ENCODE measurements at regions not wholly inside any gene's neighbourhood (a gene's known extent, or its start where the extent isn't known, plus 50 kb on each side); places are given as distances from the start of the nearest gene placed in this dataset.

GRCh38 chr9:99399474-99399873, 177.4 kb downstream of the SEC61B start (continued):
- no peak for TF ChIP-seq CTCF (IDR thresholded peaks at IDR 0.05)
- no peak; the same call in 1 of the 2 replicates for TF ChIP-seq MXI1 (IDR thresholded peaks at IDR 0.05; ENCODE audit: low read depth, low read length)
- TF ChIP-seq USF1 (IDR thresholded peaks at IDR 0.05; ENCODE audit: borderline replicate concordance, low read depth) = no peak
- peak; percentile 19 for TF ChIP-seq CHD2 (IDR thresholded peaks at IDR 0.05; ENCODE audit: low read length, partially characterized antibody)
- TF ChIP-seq RXRA (IDR thresholded peaks at IDR 0.05; ENCODE audit: borderline replicate concordance, low read depth) = no peak
- no peak for TF ChIP-seq JUND (IDR thresholded peaks at IDR 0.05)
- no peak for TF ChIP-seq SIN3A (IDR thresholded peaks at IDR 0.05; ENCODE audit: borderline replicate concordance, low read depth, low read length)

GRCh38 chr9:99400184-99400731, 178.2 kb downstream of the SEC61B start:
- peak; percentile 37 for DNase-seq
- Histone ChIP-seq H3K9me2 (no peaks in the 10 kb centered on the region), H3K79me2 (ENCODE audit: insufficient read depth) (no peaks in the 10 kb centered on the region), H3K4me2 (no peak overlapping the region), H3K27me3 (ENCODE audit: insufficient read depth) (no peaks in the 10 kb centered on the region), H3K36me3 (replicated peaks in 1 of 2; ENCODE audit: control insufficient read depth in 1 of 2, insufficient read depth in 2 of 2, low read length in 1 of 2) (no peaks in the 10 kb centered on the region), H3K9ac (no peak overlapping the region), H4K20me1 (ENCODE audit: insufficient read depth) (no peaks in the 10 kb centered on the region), H3K9me3 (no peaks in the 10 kb centered on the region), H2AFZ (ENCODE audit: low read depth) (no peak overlapping the region), H3K4me3 (ENCODE audit: low read depth in 2 of 2, low read length in 1 of 2) (no peak overlapping the region), H3K27ac (ENCODE audit: low read depth in 2 of 2, low read length in 1 of 2) (peak overlapping the region in 1 of 2 experiments; percentile 90; a peak in 2 of 4 replicates), H3F3A (replicated peaks; ENCODE audit: insufficient read depth) (no peaks in the 10 kb centered on the region), H3K4me1 (ENCODE audit: control insufficient read depth in 1 of 2, insufficient read depth in 2 of 2, low read depth in 1 of 2, low read length in 1 of 2) (peaks cover 0 to 32% of the 10 kb centered on the region in 2 experiments; a peak in 2 of 4 replicates)
- 77% methylated on average over 5 of the region's 5 CpGs for WGBS (ENCODE audit: low lambda C conversion rate)
- CTCF ChIA-PET = interaction anchor here (0.6 to 2.4 kb wide), 7 partner anchors 9 to 423 kb away, joined by 3 to 6 read pairs (median 3); no protein-coding TSS in a partner anchor
- TF ChIP-seq SMC3 (IDR thresholded peaks at IDR 0.05; ENCODE audit: low read depth, low read length) (peak; percentile 6; the same call in 1 of the 2 replicates), NFIC (IDR thresholded peaks at IDR 0.05; ENCODE audit: borderline replicate concordance) (no peak), RAD21 (IDR thresholded peaks at IDR 0.05; ENCODE audit: low read length) (peak; percentile 60), NRF1 (IDR thresholded peaks at IDR 0.05; ENCODE audit: low read depth, low read length) (no peak)
- POLR2A ChIA-PET = interaction anchor here (0.6 to 1.8 kb wide), 4 partner anchors 19 to 79 kb away, joined by 3 to 7 read pairs (median 4); no protein-coding TSS in a partner anchor

GRCh38 chr9:99401680-99402504, 179.8 kb downstream of the SEC61B start:
- TF ChIP-seq FOXJ3 (CRISPR knock-in tag; IDR thresholded peaks at IDR 0.05) (no peak), USF1 (IDR thresholded peaks at IDR 0.05; ENCODE audit: borderline replicate concordance, low read depth) (no peak), TCF12 (IDR thresholded peaks at IDR 0.05) (no peak), GATA2 (CRISPR knock-in tag; IDR thresholded peaks at IDR 0.05) (no peak), TAF1 (IDR thresholded peaks at IDR 0.05; ENCODE audit: borderline replicate concordance, low read depth, low read length) (no peak), CHD2 (IDR thresholded peaks at IDR 0.05; ENCODE audit: low read length, partially characterized antibody) (no peak), RFX5 (IDR thresholded peaks at IDR 0.05; ENCODE audit: low read length) (no peak), SMC3 (IDR thresholded peaks at IDR 0.05; ENCODE audit: low read depth, low read length) (no peak), FOSL2 (IDR thresholded peaks at IDR 0.05; ENCODE audit: borderline replicate concordance, low read depth) (no peak), RXRA (IDR thresholded peaks at IDR 0.05; ENCODE audit: borderline replicate concordance, low read depth) (no peak), YY1 (IDR thresholded peaks at IDR 0.05; ENCODE audit: low read depth) (no peak), ZBTB33 (IDR thresholded peaks at IDR 0.05; ENCODE audit: borderline replicate concordance, low read depth) (no peak), RAD21 (IDR thresholded peaks at IDR 0.05; ENCODE audit: low read length) (no peak)
- Histone ChIP-seq H2AFZ (ENCODE audit: low read depth) (no peak overlapping the region), H3K27ac (ENCODE audit: low read depth in 2 of 2, low read length in 1 of 2) (no peak overlapping the region), H4K20me1 (ENCODE audit: insufficient read depth) (no peaks in the 10 kb centered on the region), H3K9me2 (no peaks in the 10 kb centered on the region), H3K9ac (no peak overlapping the region), H3K36me3 (replicated peaks in 1 of 2; ENCODE audit: control insufficient read depth in 1 of 2, insufficient read depth in 2 of 2, low read length in 1 of 2) (no peaks in the 10 kb centered on the region), H3K9me3 (no peaks in the 10 kb centered on the region), H3K4me3 (ENCODE audit: low read depth in 2 of 2, low read length in 1 of 2) (no peak overlapping the region), H3K4me2 (no peak overlapping the region), H3K27me3 (ENCODE audit: insufficient read depth) (no peaks in the 10 kb centered on the region), H3K79me2 (ENCODE audit: insufficient read depth) (no peaks in the 10 kb centered on the region), H3F3A (replicated peaks; ENCODE audit: insufficient read depth) (no peaks in the 10 kb centered on the region), H3K4me1 (ENCODE audit: control insufficient read depth in 1 of 2, insufficient read depth in 2 of 2, low read depth in 1 of 2, low read length in 1 of 2) (peaks cover 0 to 32% of the 10 kb centered on the region in 2 experiments; a peak in 2 of 4 replicates)
- WGBS (ENCODE audit: low lambda C conversion rate) = 79% methylated on average over 3 of the region's 3 CpGs
- DNase-seq = no peak
- ChIA-PET POLR2A (no interaction called here), CTCF (interaction anchor here (2.4 kb wide), 1 partner anchor 14 kb away, joined by 6 read pairs; no protein-coding TSS in a partner anchor)
